Neural cell (in vitro differentiated cells): ENCODE measurements at regions not wholly inside any gene's neighbourhood (a gene's known extent, or its start where the extent isn't known, plus 50 kb on each side); places are given as distances from the start of the nearest gene placed in this dataset.

Source experiments
- H2AFZ ChIP-seq: fragments of 200-600, 300-800 bp; sonication (generic), shearing (Covaris generic); 2 replicates; pipeline ENCODE4 v1.6.0; 2014; ENCODE audit warnings: low read depth, mild to moderate bottlenecking, antibody characterized with exemption, low read length, moderate library complexity
- H3F3A ChIP-seq: fragments of 200-600 bp; shearing (Covaris generic); 2 replicates; pipeline ENCODE4 v1.6.1; 2016; ENCODE audit warnings: mild to moderate bottlenecking, moderate library complexity, mixed read lengths, antibody characterized with exemption, low read length; ENCODE audit not compliant: insufficient read depth, poor library complexity, severe bottlenecking
- H3K27ac ChIP-seq: fragments of 200-600, 300-800 bp; sonication (generic), shearing (Covaris generic); 2 replicates; pipeline ENCODE4 v1.5.1; 2014; ENCODE audit warnings: mild to moderate bottlenecking, low read length, moderate library complexity
- H3K27me3 ChIP-seq: fragments of 300-800, 200-600 bp; sonication (generic), shearing (Covaris generic); 2 replicates; pipeline ENCODE4 v1.6.0; 2014; ENCODE audit warnings: mild to moderate bottlenecking, low read depth, low read length, moderate library complexity; ENCODE audit not compliant: insufficient read depth
- H3K36me3 ChIP-seq: fragments of 300-800, 200-600 bp; sonication (generic), shearing (Covaris generic); 2 replicates; pipeline ENCODE4 v1.5.1; 2014; ENCODE audit warnings: mild to moderate bottlenecking, antibody characterized with exemption, low read length, moderate library complexity; ENCODE audit not compliant: insufficient read depth
- H3K4me2 ChIP-seq: fragments of 300-800, 200-600 bp; sonication (generic), shearing (Covaris generic); 2 replicates; pipeline ENCODE4 v1.6.0; 2014; ENCODE audit warnings: mild to moderate bottlenecking, low read length
- H3K4me3 ChIP-seq: fragments of 300-800, 200-600 bp; sonication (generic), shearing (Covaris generic); 2 replicates; pipeline ENCODE4 v1.5.1; 2014; ENCODE audit warnings: mild to moderate bottlenecking, low read length, moderate library complexity
- H3K79me2 ChIP-seq: fragments of 200-600 bp; shearing (Covaris generic); replicated peaks from 2 replicates; pipeline ENCODE4 v1.6.0; 2014; ENCODE audit warnings: mild to moderate bottlenecking, low read length, moderate library complexity; ENCODE audit not compliant: insufficient read depth
- H3K9ac ChIP-seq: fragments of 300-800, 200-600 bp; sonication (generic), shearing (Covaris generic); 2 replicates; pipeline ENCODE4 v1.6.1; 2016; ENCODE audit warnings: mild to moderate bottlenecking, low read length, mixed read lengths
- H3K9me2 ChIP-seq: fragments of 200-600 bp; shearing (Covaris generic); 2 replicates; pipeline ENCODE4 v1.6.1; 2016; ENCODE audit warnings: mild to moderate bottlenecking, low read length, mixed read lengths; ENCODE audit not compliant: insufficient read depth
- H3K9me3 ChIP-seq: fragments of 200-600, 300-800 bp; sonication (generic), shearing (Covaris generic); 2 replicates; pipeline ENCODE4 v1.6.1; 2016; ENCODE audit warnings: mild to moderate bottlenecking, mixed run types, low read length, moderate library complexity, mixed read lengths
- H4K20me1 ChIP-seq: fragments of 200-600 bp; shearing (Covaris generic); 2 replicates; pipeline ENCODE4 v1.6.1; 2016; ENCODE audit warnings: mild to moderate bottlenecking, mixed run types; ENCODE audit not compliant: insufficient read depth
- EP300 ChIP-seq: fragments of 450-650 bp; conservative IDR thresholded peaks from 2 replicates; pipeline ENCODE4 v1.6.1; 2014; ENCODE audit warnings: antibody characterized with exemption, mild to moderate bottlenecking, moderate library complexity; ENCODE audit not compliant: poor library complexity, severe bottlenecking
- EZH2 ChIP-seq: fragments of 200-600, 300-800 bp; shearing (Covaris generic), sonication (generic); IDR thresholded peaks from 2 replicates; pipeline ENCODE4 v1.6.1; 2014; ENCODE audit warnings: antibody characterized with exemption, low read length, borderline replicate concordance, mild to moderate bottlenecking; ENCODE audit not compliant: insufficient read depth, poor library complexity, severe bottlenecking
- MXI1 ChIP-seq: fragments of 450-650 bp; conservative IDR thresholded peaks from 2 replicates; pipeline ENCODE4 v1.6.1; 2014; ENCODE audit warnings: antibody characterized with exemption, mild to moderate bottlenecking; ENCODE audit not compliant: poor library complexity, severe bottlenecking
- POLR2AphosphoS5 ChIP-seq: IDR thresholded peaks from 2 replicates; pipeline ENCODE4 v1.6.1; 2012
- RAD21 ChIP-seq: fragments of 450-650 bp; conservative IDR thresholded peaks from 2 replicates; pipeline ENCODE4 v1.6.1; 2014; ENCODE audit warnings: antibody characterized with exemption, mild to moderate bottlenecking, moderate library complexity
- REST ChIP-seq: IDR thresholded peaks from 2 replicates; pipeline ENCODE4 v1.6.1; 2012; ENCODE audit warnings: borderline replicate concordance
- SMC3 ChIP-seq: fragments of 450-650 bp; conservative IDR thresholded peaks from 2 replicates; pipeline ENCODE4 v1.6.1; 2014; ENCODE audit warnings: antibody characterized with exemption, mild to moderate bottlenecking, moderate library complexity; ENCODE audit not compliant: poor library complexity
- TAF1 ChIP-seq: IDR thresholded peaks from 2 replicates; pipeline ENCODE4 v1.6.1; 2012; ENCODE audit warnings: low read depth
- TF ChIP-seq, protein P1 (sequence below): fragments of 450-650 bp; IDR thresholded peaks from 2 replicates; pipeline ENCODE4 v1.5.1; 2014; ENCODE audit warnings: antibody characterized with exemption, mild to moderate bottlenecking, moderate library complexity; ENCODE audit not compliant: poor library complexity, severe bottlenecking

- Histone ChIP-seq H3K4me2 (no peak overlapping the region), H3K9me3 (no peaks in the 10 kb centered on the region), H3K4me3 (no peak overlapping the region), H3F3A (no peaks in the 10 kb centered on the region), H3K9me2 (no peaks in the 10 kb centered on the region), H3K9ac (no peak overlapping the region), H3K27ac (no peak overlapping the region), H3K79me2 (no peaks in the 10 kb centered on the region), H4K20me1 (no peaks in the 10 kb centered on the region), H3K36me3 (no peaks in the 10 kb centered on the region), H2AFZ (no peak overlapping the region), H3K27me3 (no peaks in the 10 kb centered on the region)
- TF ChIP-seq SMC3 = no peak
- TF ChIP-seq POLR2AphosphoS5 = no peak
- TF ChIP-seq, protein P1, sequence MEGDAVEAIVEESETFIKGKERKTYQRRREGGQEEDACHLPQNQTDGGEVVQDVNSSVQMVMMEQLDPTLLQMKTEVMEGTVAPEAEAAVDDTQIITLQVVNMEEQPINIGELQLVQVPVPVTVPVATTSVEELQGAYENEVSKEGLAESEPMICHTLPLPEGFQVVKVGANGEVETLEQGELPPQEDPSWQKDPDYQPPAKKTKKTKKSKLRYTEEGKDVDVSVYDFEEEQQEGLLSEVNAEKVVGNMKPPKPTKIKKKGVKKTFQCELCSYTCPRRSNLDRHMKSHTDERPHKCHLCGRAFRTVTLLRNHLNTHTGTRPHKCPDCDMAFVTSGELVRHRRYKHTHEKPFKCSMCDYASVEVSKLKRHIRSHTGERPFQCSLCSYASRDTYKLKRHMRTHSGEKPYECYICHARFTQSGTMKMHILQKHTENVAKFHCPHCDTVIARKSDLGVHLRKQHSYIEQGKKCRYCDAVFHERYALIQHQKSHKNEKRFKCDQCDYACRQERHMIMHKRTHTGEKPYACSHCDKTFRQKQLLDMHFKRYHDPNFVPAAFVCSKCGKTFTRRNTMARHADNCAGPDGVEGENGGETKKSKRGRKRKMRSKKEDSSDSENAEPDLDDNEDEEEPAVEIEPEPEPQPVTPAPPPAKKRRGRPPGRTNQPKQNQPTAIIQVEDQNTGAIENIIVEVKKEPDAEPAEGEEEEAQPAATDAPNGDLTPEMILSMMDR = no peak
- TF ChIP-seq EP300 = no peak
- TF ChIP-seq TAF1 = no peak
- TF ChIP-seq MXI1 = no peak
- TF ChIP-seq EZH2 = no peak
- TF ChIP-seq RAD21 = no peak
- TF ChIP-seq REST = no peak
Observed at GRCh38 chr5:28404363-28405071, 1366.1 kb upstream of the CDH9 start.

GRCh38 chr5:28403846-28404245 lies 1365.5 kb upstream of the CDH9 start:
- H3K79me2 ChIP-seq = no peaks in the 10 kb centered on the region
- no peaks in the 10 kb centered on the region for H3K9me2 ChIP-seq
- H3F3A ChIP-seq = no peaks in the 10 kb centered on the region
- no peaks in the 10 kb centered on the region for H3K9me3 ChIP-seq
- no peak overlapping the region for H2AFZ ChIP-seq
- no peak overlapping the region for H3K4me3 ChIP-seq
- no peak for TF ChIP-seq REST
- TF ChIP-seq SMC3 = no peak
- no peak for TF ChIP-seq MXI1
- TF ChIP-seq EP300 = no peak
- TF ChIP-seq EZH2 = no peak
- TF ChIP-seq, protein P1 = no peak
- TF ChIP-seq POLR2AphosphoS5 = no peak
- TF ChIP-seq TAF1 = no peak
- TF ChIP-seq RAD21 = no peak
- H4K20me1 ChIP-seq = no peaks in the 10 kb centered on the region
- no peaks in the 10 kb centered on the region for H3K36me3 ChIP-seq
- H3K27me3 ChIP-seq = no peaks in the 10 kb centered on the region
- no peak overlapping the region for H3K27ac ChIP-seq
- no peak overlapping the region for H3K9ac ChIP-seq
- H3K4me2 ChIP-seq = no peak overlapping the region
